ENCODE measurements at regions not wholly inside any gene's neighbourhood (a gene's known extent, or its start where the extent isn't known, plus 50 kb on each side); places are given as distances from the start of the nearest gene placed in this dataset.

GRCh38 chr15:59885832-59886231 is 118.3 kb upstream of the FOXB1 start:
- no peak overlapping the region for H3K27ac ChIP-seq
- no peaks in the 10 kb centered on the region for H3K4me1 ChIP-seq
- DNase-seq (no peak), ATAC-seq (no peak)
- no peaks in the 10 kb centered on the region for H3K36me3 ChIP-seq
- intact Hi-C loops (cut with DNase I) = no loop called here
- H3K27me3 ChIP-seq = no peaks in the 10 kb centered on the region
- 6% methylated on average over 7 of the region's 7 CpGs for WGBS (ENCODE audit: insufficient coverage, low coverage, low lambda C conversion rate, missing lambda C conversion rate)
- H3K4me3 ChIP-seq = no peak overlapping the region
- no peak for TF ChIP-seq CTCF (IDR thresholded peaks at IDR 0.05)
- no peak for TF ChIP-seq POLR2A (IDR thresholded peaks at IDR 0.05)
- no peaks in the 10 kb centered on the region for H3K9me3 ChIP-seq

- Histone ChIP-seq H3K4me3 (no peak overlapping the region), H3K9me3 (no peaks in the 10 kb centered on the region), H3K27ac (no peak overlapping the region), H3K27me3 (no peaks in the 10 kb centered on the region), H3K36me3 (no peaks in the 10 kb centered on the region), H3K4me1 (no peaks in the 10 kb centered on the region)
- DNase-seq (no peak), ATAC-seq (no peak)
- 24% methylated on average over 2 of the region's 2 CpGs for WGBS (ENCODE audit: insufficient coverage, low coverage, low lambda C conversion rate, missing lambda C conversion rate)
- intact Hi-C loops (cut with DNase I) = no loop called here
- no peak for TF ChIP-seq CTCF (IDR thresholded peaks at IDR 0.05)
- TF ChIP-seq POLR2A (IDR thresholded peaks at IDR 0.05) = no peak
Measured at GRCh38 chr15:59879506-59880265, 124.4 kb upstream of the FOXB1 start.

- no peak for TF ChIP-seq POLR2A (IDR thresholded peaks at IDR 0.05)
- TF ChIP-seq CTCF (IDR thresholded peaks at IDR 0.05) = no peak
- no peak overlapping the region for H3K4me3 ChIP-seq
- intact Hi-C loops (cut with DNase I) = no loop called here
- 56% methylated on average over 5 of the region's 5 CpGs for WGBS (ENCODE audit: insufficient coverage, low coverage, low lambda C conversion rate, missing lambda C conversion rate)
- no peaks in the 10 kb centered on the region for H3K36me3 ChIP-seq
- H3K27me3 ChIP-seq = no peaks in the 10 kb centered on the region
- ATAC-seq = no peak
- H3K4me1 ChIP-seq = no peaks in the 10 kb centered on the region
- H3K9me3 ChIP-seq = no peaks in the 10 kb centered on the region
- DNase-seq = no peak
- no peak overlapping the region for H3K27ac ChIP-seq
Measured at GRCh38 chr15:59876140-59876539, 128.0 kb upstream of the FOXB1 start.

GRCh38 chr15:59873644-59874272 is 130.4 kb upstream of the FOXB1 start:
- no peak for DNase-seq
- no peak overlapping the region for H3K4me3 ChIP-seq
- WGBS (ENCODE audit: insufficient coverage, low coverage, low lambda C conversion rate, missing lambda C conversion rate) = 52% methylated on average over 3 of the region's 3 CpGs
- H3K27me3 ChIP-seq = no peaks in the 10 kb centered on the region
- H3K9me3 ChIP-seq = no peaks in the 10 kb centered on the region
- no peak overlapping the region for H3K27ac ChIP-seq
- no peaks in the 10 kb centered on the region for H3K4me1 ChIP-seq
- no peak for TF ChIP-seq CTCF (IDR thresholded peaks at IDR 0.05)
- no peak for TF ChIP-seq POLR2A (IDR thresholded peaks at IDR 0.05)
- no peaks in the 10 kb centered on the region for H3K36me3 ChIP-seq
- intact Hi-C loops (cut with DNase I) = no loop called here
- ATAC-seq = no peak

Measured in right lobe of liver (tissue), 6 donors.